SH-SY5Y (cell line): ENCODE measurements at regions not wholly inside any gene's neighbourhood (a gene's known extent, or its start where the extent isn't known, plus 50 kb on each side); places are given as distances from the start of the nearest gene placed in this dataset.

Source experiments
- GATA2 ChIP-seq: IDR thresholded peaks from 2 replicates; pipeline ENCODE4 v1.6.1; 2011; ENCODE audit warnings: mild to moderate bottlenecking, low read depth, low read length
- GATA3 ChIP-seq: IDR thresholded peaks from 2 replicates; pipeline ENCODE4 v1.6.1; 2011; ENCODE audit warnings: low read depth, mild to moderate bottlenecking, low read length, moderate library complexity

DNA sequence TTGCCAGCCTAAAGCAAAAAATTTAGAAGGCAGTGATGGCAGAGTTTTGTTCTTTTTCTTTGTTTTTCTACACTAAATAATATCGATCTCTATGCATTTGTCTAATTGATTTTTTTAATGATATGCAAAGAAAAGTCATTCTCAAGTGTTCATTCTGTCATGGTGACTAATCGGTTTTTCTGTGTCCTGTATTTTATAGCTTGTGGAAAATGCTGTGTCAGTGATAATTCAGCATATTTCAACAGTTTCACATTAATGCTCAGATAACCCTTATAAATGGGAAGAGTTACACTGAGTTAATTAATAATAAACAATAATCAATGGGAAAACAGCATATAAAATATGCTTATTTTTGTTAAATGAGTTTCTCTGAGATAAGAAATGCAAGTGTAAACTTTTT, 824.9 kb downstream of the AMY1C start:
- TF ChIP-seq GATA3, result no peak
- TF ChIP-seq GATA2, result no peak
